RWPE2 (cell line): ENCODE measurements at regions not wholly inside any gene's neighbourhood (a gene's known extent, or its start where the extent isn't known, plus 50 kb on each side); places are given as distances from the start of the nearest gene placed in this dataset.

ENCODE experiments used
- ATAC-seq: fragments of 200-7000 bp; cut with Tn5 transposase; 3 replicates; pipeline ENCODE4 v1.9.1; 2021; ENCODE audit warnings: low read depth
- DNase-seq: peaks from one replicate; pipeline ENCODE4 v3.0.0-alpha.2; 2020; ENCODE audit warnings: low spot score
- H3K27ac ChIP-seq: fragments of 450-650 bp; 2 replicates; pipeline ENCODE4 v1.5.1; 2017; ENCODE audit warnings: mild to moderate bottlenecking; ENCODE audit not compliant: poor library complexity, severe bottlenecking
- H3K27me3 ChIP-seq: fragments of 250-450 bp; sonication (Bioruptor Pico); 2 replicates; pipeline ENCODE4 v1.5.1; 2021; ENCODE audit warnings: mild to moderate bottlenecking, moderate library complexity; ENCODE audit not compliant: insufficient read depth, poor library complexity, severe bottlenecking
- H3K36me3 ChIP-seq: fragments of 250-450 bp; sonication (Bioruptor Pico); 2 replicates; pipeline ENCODE4 v1.5.1; 2020; ENCODE audit warnings: low read depth, mild to moderate bottlenecking, moderate library complexity
- H3K4me1 ChIP-seq: fragments of 250-450 bp; sonication (Bioruptor Pico); 2 replicates; pipeline ENCODE4 v1.5.1; 2021; ENCODE audit warnings: mild to moderate bottlenecking, moderate library complexity; ENCODE audit not compliant: insufficient read depth, poor library complexity, severe bottlenecking
- H3K4me3 ChIP-seq: fragments of 250-450 bp; sonication (Bioruptor Pico); 2 replicates; pipeline ENCODE4 v1.5.1; 2021; ENCODE audit warnings: mild to moderate bottlenecking, moderate library complexity; ENCODE audit not compliant: severe bottlenecking
- H3K9me3 ChIP-seq: fragments of 250-450 bp; sonication (Bioruptor Pico); 2 replicates; pipeline ENCODE4 v1.5.1; 2021; ENCODE audit warnings: mild to moderate bottlenecking, moderate library complexity; ENCODE audit not compliant: severe bottlenecking
- TF ChIP-seq, protein P1 (sequence below): fragments of 450-650 bp; IDR thresholded peaks from one replicate; pipeline ENCODE4 v1.5.1; 2017; ENCODE audit warnings: mild to moderate bottlenecking, moderate library complexity; ENCODE audit not compliant: poor library complexity, severe bottlenecking

DNA sequence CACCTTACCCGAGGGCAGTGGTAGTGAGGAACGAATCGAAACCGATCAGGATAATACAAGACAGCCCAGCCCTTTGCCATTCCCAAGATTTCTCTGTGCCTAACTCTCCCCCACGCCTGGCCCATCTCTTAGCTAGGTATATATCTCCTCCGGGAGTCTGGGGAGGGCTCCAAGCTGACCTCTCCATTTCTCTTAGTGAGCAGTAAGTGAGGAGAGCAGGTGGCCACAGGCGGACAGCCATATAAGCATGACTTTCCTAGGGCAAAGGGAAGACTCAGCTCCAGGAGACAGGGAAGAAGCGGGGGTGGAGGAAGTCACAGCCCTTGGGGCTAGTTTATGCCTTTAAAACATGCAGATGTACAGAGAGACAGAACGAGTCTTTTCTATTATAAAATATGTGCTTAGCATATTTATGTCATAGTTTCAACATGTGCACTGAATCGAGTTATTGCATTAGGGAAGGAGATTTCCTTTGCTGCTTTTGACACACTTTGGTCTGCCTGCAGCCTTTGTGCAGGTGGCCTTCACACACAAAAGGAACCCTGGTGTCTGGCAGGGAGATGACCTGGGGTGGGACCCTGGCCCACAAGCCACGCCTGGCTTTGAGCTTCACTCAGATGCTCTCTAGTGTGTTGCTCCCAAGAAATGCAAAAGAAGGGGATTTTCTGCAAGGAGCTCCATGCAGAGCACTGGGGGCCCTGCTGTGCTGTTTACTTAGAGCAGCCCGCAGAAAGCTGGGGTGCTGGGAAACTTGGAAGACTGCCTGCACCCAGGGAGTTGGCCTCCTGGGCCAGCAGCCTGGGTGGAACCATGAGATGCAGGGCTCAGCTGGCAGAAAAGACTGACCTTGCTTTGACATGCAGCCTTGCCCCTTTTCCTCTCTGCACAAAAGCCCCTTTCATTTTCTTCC, 613.3 kb downstream of the BCOR start:
- no peaks in the 10 kb centered on the region for H3K9me3 ChIP-seq
- no peak overlapping the region for H3K27ac ChIP-seq

DNA sequence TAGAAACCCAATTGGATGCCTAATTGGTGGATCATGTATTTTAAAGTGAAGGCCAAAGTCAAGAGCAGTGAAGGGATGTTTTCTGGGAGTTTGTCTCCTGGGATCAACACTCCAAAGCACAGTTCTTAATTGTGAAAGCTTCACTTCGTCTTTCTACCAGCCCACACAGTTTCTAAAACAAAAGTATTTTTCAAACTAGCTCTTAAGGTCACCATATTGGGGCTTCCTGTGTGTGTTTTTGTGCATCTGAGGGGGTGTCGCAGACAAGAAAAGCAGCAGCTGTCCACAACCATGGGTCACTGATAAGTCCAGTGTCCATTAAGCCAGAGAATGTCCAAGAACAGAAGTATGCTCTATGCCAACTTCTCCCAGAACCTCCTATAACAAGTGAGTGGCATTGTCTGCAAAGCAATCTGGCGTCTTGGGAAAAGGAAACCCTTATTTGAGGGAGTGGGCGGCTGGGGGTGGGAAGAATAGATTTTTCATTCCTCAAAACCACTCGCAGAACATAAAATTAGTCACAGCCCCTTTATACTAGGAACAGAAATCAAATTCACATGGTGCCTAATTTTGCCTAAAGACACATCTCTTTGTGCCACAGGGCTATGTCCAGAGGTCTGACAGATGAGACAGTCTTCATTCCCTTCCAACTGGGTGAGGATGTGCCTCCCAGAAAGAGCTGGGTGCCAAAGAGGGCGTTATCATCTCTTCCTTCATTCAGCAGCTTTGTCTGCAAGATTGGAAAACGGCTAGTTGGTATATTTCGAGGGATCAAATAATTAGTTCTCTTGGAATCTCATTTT, 610.4 kb downstream of the BCOR start:
- no peaks in the 10 kb centered on the region for H3K27me3 ChIP-seq
- ATAC-seq: no peak
- no peak overlapping the region for H3K27ac ChIP-seq
- H3K36me3 ChIP-seq: no peaks in the 10 kb centered on the region
- H3K9me3 ChIP-seq: no peaks in the 10 kb centered on the region
- no peak overlapping the region for H3K4me3 ChIP-seq
- no peaks in the 10 kb centered on the region for H3K4me1 ChIP-seq
- DNase-seq: no peak
- TF ChIP-seq, protein P1, sequence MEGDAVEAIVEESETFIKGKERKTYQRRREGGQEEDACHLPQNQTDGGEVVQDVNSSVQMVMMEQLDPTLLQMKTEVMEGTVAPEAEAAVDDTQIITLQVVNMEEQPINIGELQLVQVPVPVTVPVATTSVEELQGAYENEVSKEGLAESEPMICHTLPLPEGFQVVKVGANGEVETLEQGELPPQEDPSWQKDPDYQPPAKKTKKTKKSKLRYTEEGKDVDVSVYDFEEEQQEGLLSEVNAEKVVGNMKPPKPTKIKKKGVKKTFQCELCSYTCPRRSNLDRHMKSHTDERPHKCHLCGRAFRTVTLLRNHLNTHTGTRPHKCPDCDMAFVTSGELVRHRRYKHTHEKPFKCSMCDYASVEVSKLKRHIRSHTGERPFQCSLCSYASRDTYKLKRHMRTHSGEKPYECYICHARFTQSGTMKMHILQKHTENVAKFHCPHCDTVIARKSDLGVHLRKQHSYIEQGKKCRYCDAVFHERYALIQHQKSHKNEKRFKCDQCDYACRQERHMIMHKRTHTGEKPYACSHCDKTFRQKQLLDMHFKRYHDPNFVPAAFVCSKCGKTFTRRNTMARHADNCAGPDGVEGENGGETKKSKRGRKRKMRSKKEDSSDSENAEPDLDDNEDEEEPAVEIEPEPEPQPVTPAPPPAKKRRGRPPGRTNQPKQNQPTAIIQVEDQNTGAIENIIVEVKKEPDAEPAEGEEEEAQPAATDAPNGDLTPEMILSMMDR: no peak

More for the DNA sequence above, 613.3 kb downstream of the BCOR start:
- Histone ChIP-seq H3K36me3 (no peaks in the 10 kb centered on the region), H3K4me1 (no peaks in the 10 kb centered on the region), H3K27me3 (no peaks in the 10 kb centered on the region), H3K4me3 (no peak overlapping the region)
- TF ChIP-seq, protein P1: no peak
- DNase-seq (no peak), ATAC-seq (no peak)

DNA sequence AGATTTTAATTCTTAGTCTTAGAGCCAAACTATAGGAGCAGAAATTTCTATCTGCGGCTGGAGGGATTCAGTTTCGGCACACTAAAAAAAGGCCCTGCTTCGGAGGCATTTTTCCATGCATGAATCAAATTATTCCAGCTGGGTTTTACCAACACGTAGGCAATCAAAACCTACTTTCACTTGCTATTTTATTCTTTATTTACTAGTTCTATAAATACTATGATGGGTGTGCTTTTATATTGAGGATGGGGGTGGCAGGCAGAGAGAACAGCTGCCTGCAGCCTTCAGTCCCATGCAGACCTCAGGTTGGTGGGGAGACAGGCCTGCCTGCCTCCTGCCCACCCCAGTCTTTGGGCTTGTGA, 609.8 kb downstream of the BCOR start:
- Histone ChIP-seq H3K4me1 (no peaks in the 10 kb centered on the region), H3K36me3 (no peaks in the 10 kb centered on the region), H3K27ac (no peak overlapping the region), H3K9me3 (no peaks in the 10 kb centered on the region), H3K27me3 (no peaks in the 10 kb centered on the region), H3K4me3 (no peak overlapping the region)
- ATAC-seq (no peak), DNase-seq (no peak)
- TF ChIP-seq, protein P1: no peak

DNA sequence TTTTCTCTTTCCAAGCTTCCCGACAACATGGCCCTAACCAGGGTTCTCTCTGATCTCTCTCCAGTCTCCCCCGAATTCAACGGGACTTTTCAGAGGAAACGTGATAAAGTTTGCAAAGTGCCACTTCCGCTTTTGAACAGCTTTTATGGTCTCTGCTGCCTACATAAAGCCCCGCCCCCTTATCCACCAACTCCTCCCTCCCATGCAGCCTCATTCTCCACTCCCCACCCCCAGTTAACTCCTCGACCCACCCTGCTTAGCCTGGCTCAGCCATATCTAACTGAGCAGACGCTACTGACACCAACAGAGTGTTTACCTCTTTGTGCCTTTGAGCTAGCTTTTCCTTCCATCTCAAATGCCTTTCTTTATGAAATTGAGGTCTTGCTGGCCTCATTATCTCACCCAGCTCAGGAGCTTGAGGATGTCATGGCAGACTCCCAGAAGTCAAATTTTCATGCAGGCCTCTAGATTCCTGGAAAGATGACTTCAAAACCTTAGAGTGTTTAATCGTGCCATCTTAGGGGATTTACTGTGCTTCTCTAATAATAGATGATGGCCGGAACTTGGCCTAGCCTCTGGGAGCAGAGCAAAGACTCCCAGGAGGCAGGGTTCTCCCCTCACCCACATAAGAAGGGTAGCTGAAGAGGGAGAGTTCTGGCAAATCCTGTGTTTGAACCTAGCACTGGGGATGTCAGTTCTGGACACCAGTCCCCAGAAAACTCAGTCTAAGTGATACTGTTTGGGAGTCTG, 606.0 kb downstream of the BCOR start:
- no peaks in the 10 kb centered on the region for H3K27me3 ChIP-seq
- ATAC-seq (no peak), DNase-seq (no peak)
- no peaks in the 10 kb centered on the region for H3K9me3 ChIP-seq
- no peaks in the 10 kb centered on the region for H3K4me1 ChIP-seq
- no peak overlapping the region for H3K27ac ChIP-seq
- TF ChIP-seq, protein P1: no peak
- H3K36me3 ChIP-seq: no peaks in the 10 kb centered on the region
- H3K4me3 ChIP-seq: no peak overlapping the region
